CD14-positive monocyte (primary cell): ENCODE measurements at regions not wholly inside any gene's neighbourhood (a gene's known extent, or its start where the extent isn't known, plus 50 kb on each side); places are given as distances from the start of the nearest gene placed in this dataset.

Experiments
- DNase-seq, 3 donors: peaks; one replicate each; pipeline ENCODE4 v3.0.0-alpha.2; 2011 to 2022
- H2AFZ ChIP-seq: 2 replicates; pipeline ENCODE4 v1.6.0; 2012; ENCODE audit warnings: mild to moderate bottlenecking, low read depth, low read length, inconsistent platforms; ENCODE audit not compliant: insufficient read depth, poor library complexity, severe bottlenecking
- H3K27ac ChIP-seq, 2 donors: 1 replicate in 1 of 2; 2 replicates in 1 of 2; pipeline ENCODE4 v1.5.1; 2012 to 2013; ENCODE audit warnings: low read length in 2 of 2, control low read depth in 1 of 2, inconsistent platforms in 1 of 2, low read depth in 1 of 2, mild to moderate bottlenecking in 1 of 2
- H3K27me3 ChIP-seq, 2 donors: one replicate each; pipeline versions ENCODE4 v1.6.0 to v1.6.1; 2011 to 2013; ENCODE audit warnings: low read length in 2 of 2; ENCODE audit not compliant: control insufficient read depth in 2 of 2, insufficient read depth in 2 of 2
- H3K36me3 ChIP-seq, 2 donors: replicated peaks in 1 of 2; 1 replicate in 1 of 2; 2 replicates in 1 of 2; pipeline versions ENCODE4 v1.5.1 to v1.6.1; 2012 to 2013; ENCODE audit warnings: low read length in 2 of 2, control low read depth in 1 of 2, inconsistent platforms in 1 of 2, mild to moderate bottlenecking in 1 of 2; ENCODE audit not compliant: insufficient read depth in 2 of 2, control insufficient read depth in 1 of 2
- H3K4me1 ChIP-seq, 2 donors: 1 replicate in 1 of 2; 2 replicates in 1 of 2; pipeline versions ENCODE4 v1.5.1 to v1.6.1; 2012 to 2013; ENCODE audit warnings: low read length in 2 of 2, control low read depth in 1 of 2, inconsistent platforms in 1 of 2, mild to moderate bottlenecking in 1 of 2, moderate library complexity in 1 of 2; ENCODE audit not compliant: insufficient read depth in 2 of 2, control insufficient read depth in 1 of 2
- H3K4me2 ChIP-seq: replicated peaks from 2 replicates; pipeline ENCODE3; 2012; ENCODE audit warnings: low read length, moderate library complexity, mild to moderate bottlenecking; ENCODE audit not compliant: poor library complexity, severe bottlenecking; ENCODE audit errors: extremely low read depth
- H3K4me3 ChIP-seq, 3 experiments: fragments of 200-600 bp in 1 of 3; sonication (generic) in 1 of 3; replicated peaks in 1 of 3; 1 replicate in 2 of 3; 2 replicates in 1 of 3; pipeline ENCODE4 v1.5.1; 2011 to 2013; ENCODE audit warnings: low read length in 3 of 3, mild to moderate bottlenecking in 3 of 3, control low read depth in 2 of 3, low read depth in 2 of 3, inconsistent platforms in 1 of 3, moderate library complexity in 1 of 3
- H3K79me2 ChIP-seq: 2 replicates; pipeline ENCODE4 v1.6.0; 2012; ENCODE audit warnings: mild to moderate bottlenecking, control low read depth, inconsistent platforms, low read length, moderate library complexity; ENCODE audit not compliant: insufficient read depth
- H3K9ac ChIP-seq: 2 replicates; pipeline ENCODE4 v1.6.0; 2017; ENCODE audit warnings: low read length, mild to moderate bottlenecking; ENCODE audit not compliant: insufficient read depth, poor library complexity, severe bottlenecking
- H3K9me3 ChIP-seq, 2 donors: replicated peaks in 1 of 2; 1 replicate in 1 of 2; 2 replicates in 1 of 2; pipeline versions ENCODE4 v1.5.1 to v1.6.1; 2012 to 2013; ENCODE audit warnings: low read length in 2 of 2, control low read depth in 1 of 2; ENCODE audit not compliant: control insufficient read depth in 1 of 2, insufficient read depth in 1 of 2
- H4K20me1 ChIP-seq: 2 replicates; pipeline ENCODE4 v1.6.0; 2012; ENCODE audit warnings: mild to moderate bottlenecking, low read length, control low read depth, moderate library complexity; ENCODE audit not compliant: insufficient read depth
- H3K27ac Mint-ChIP-seq, 7 donors: one replicate each; pipeline ENCODE4 v1.8.0; 2020; ENCODE audit warnings: mild to moderate bottlenecking in 7 of 7, mixed read lengths in 7 of 7, moderate library complexity in 6 of 7, inconsistent platforms in 2 of 7
- H3K27me3 Mint-ChIP-seq, 3 donors: one replicate each; pipeline ENCODE4 v1.8.0; 2021 to 2022; ENCODE audit warnings: low read depth in 3 of 3, mild to moderate bottlenecking in 3 of 3, mixed read lengths in 3 of 3, moderate library complexity in 3 of 3, inconsistent platforms in 1 of 3
- H3K36me3 Mint-ChIP-seq, 2 donors: one replicate each; pipeline ENCODE4 v1.8.0; 2020; ENCODE audit warnings: mixed read lengths in 2 of 2, inconsistent platforms in 1 of 2, mild to moderate bottlenecking in 1 of 2
- H3K4me1 Mint-ChIP-seq: one replicate; pipeline ENCODE4 v1.8.0; 2020; ENCODE audit warnings: mild to moderate bottlenecking, mixed read lengths
- H3K4me3 Mint-ChIP-seq, 2 donors: one replicate each; pipeline ENCODE4 v1.8.0; 2020; ENCODE audit warnings: mild to moderate bottlenecking in 2 of 2, mixed read lengths in 2 of 2, moderate library complexity in 1 of 2
- H3K9me3 Mint-ChIP-seq, 7 donors: one replicate each; pipeline ENCODE4 v1.8.0; 2020 to 2022; ENCODE audit warnings: mixed read lengths in 7 of 7, mild to moderate bottlenecking in 6 of 7, moderate library complexity in 6 of 7, inconsistent platforms in 2 of 7
- WGBS: methylation state at CpG from one replicate; pipeline ENCODE4 v1.1.5; 2013; ENCODE audit warnings: missing lambda C conversion rate; ENCODE audit not compliant: insufficient coverage; 5-methylcytosine and 5-hydroxymethylcytosine counted together
- intact Hi-C, 2 donors: fragments of 100-400 bp; cut with micrococcal nuclease; formaldehyde crosslinking; loops; one replicate each; pipeline versions ENCODE4 v1.15.0 to v1.15.1; 2023
- TF ChIP-seq, protein P1 (sequence below): fragments of 200-600 bp; IDR thresholded peaks from one replicate; pipeline ENCODE4 v1.8.0; 2022; ENCODE audit warnings: antibody characterized with exemption, mild to moderate bottlenecking

DNA sequence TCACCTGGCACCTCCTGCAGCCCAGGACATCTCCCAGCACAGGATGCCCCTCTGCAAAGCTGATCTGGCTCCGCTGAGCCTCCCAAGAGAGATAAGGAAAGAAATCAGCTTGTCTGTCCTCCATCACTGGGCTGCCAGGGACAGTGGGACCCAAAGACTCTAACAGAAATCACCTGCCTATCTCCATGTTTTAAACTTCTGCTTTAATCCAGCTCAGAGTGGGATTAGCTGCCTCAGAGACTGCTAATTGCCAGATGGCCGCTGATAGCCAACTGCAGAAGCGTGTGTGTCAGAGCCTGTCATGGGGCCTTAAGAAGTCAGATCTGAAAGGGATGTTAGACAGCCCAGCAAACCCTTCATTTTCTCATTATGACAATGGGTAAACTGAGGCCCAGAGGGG is 389.4 kb upstream of the KLHL29 start:
- H3K79me2 ChIP-seq, result no peaks in the 10 kb centered on the region
- TF ChIP-seq, protein P1, sequence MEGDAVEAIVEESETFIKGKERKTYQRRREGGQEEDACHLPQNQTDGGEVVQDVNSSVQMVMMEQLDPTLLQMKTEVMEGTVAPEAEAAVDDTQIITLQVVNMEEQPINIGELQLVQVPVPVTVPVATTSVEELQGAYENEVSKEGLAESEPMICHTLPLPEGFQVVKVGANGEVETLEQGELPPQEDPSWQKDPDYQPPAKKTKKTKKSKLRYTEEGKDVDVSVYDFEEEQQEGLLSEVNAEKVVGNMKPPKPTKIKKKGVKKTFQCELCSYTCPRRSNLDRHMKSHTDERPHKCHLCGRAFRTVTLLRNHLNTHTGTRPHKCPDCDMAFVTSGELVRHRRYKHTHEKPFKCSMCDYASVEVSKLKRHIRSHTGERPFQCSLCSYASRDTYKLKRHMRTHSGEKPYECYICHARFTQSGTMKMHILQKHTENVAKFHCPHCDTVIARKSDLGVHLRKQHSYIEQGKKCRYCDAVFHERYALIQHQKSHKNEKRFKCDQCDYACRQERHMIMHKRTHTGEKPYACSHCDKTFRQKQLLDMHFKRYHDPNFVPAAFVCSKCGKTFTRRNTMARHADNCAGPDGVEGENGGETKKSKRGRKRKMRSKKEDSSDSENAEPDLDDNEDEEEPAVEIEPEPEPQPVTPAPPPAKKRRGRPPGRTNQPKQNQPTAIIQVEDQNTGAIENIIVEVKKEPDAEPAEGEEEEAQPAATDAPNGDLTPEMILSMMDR, result no peak
- WGBS, result 85% methylated on average over 2 of the region's 3 CpGs
- no peaks in the 10 kb centered on the region for H3K4me1 Mint-ChIP-seq
- H3K9me3 Mint-ChIP-seq, result peaks cover 0 to 8% (median 1%) of the 10 kb centered on the region in 7 donors
- no peaks in the 10 kb centered on the region for H3K36me3 Mint-ChIP-seq
- H4K20me1 ChIP-seq, result no peaks in the 10 kb centered on the region
- no peak overlapping the region for H3K9ac ChIP-seq
- H3K4me3 Mint-ChIP-seq, result no peak overlapping the region
- H3K4me1 ChIP-seq, result no peaks in the 10 kb centered on the region
- no peak overlapping the region for H2AFZ ChIP-seq
- no peaks in the 10 kb centered on the region for H3K9me3 ChIP-seq
- no peaks in the 10 kb centered on the region for H3K36me3 ChIP-seq
- H3K4me2 ChIP-seq, result no peak overlapping the region
- no peak overlapping the region for H3K4me3 ChIP-seq
- intact Hi-C loops, result no loop called here
- H3K27ac Mint-ChIP-seq, result no peak overlapping the region
- no peaks in the 10 kb centered on the region for H3K27me3 ChIP-seq
- no peak overlapping the region for H3K27ac ChIP-seq
- no peak for DNase-seq
- H3K27me3 Mint-ChIP-seq, result no peaks in the 10 kb centered on the region

DNA sequence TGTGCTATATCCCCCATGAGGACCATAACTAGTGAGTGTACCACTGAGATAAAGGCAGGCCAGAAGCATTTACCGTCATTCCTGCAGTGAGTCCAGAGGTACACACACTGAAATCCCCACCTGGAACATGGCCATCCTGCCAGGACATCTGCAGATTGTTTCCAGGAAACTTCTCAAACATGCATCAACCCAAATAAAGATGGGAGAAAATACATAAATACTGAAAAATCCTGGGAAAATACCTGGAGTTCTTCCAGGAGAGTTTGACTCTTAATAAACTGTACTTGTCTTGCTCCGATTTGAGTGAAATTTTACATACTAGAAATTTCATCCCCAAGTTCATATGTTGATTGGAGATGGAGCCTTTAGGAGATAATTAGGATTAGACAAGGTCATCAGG is 388.1 kb upstream of the KLHL29 start:
- intact Hi-C loops, result no loop called here
- no peak overlapping the region for H3K27ac Mint-ChIP-seq
- H3K4me3 Mint-ChIP-seq, result no peak overlapping the region
- no peak overlapping the region for H3K4me2 ChIP-seq
- no peak overlapping the region for H2AFZ ChIP-seq
- no CpG with 5 or more reads among the region's 2 CpGs for WGBS
- no peaks in the 10 kb centered on the region for H3K36me3 Mint-ChIP-seq
- no peaks in the 10 kb centered on the region for H3K36me3 ChIP-seq
- DNase-seq, result no peak
- H3K4me1 Mint-ChIP-seq, result no peaks in the 10 kb centered on the region
- H3K27ac ChIP-seq, result no peak overlapping the region
- peaks cover 0 to 4% of the 10 kb centered on the region in 2 donors for H3K9me3 ChIP-seq
- H3K27me3 ChIP-seq, result no peaks in the 10 kb centered on the region
- H3K4me3 ChIP-seq, result no peak overlapping the region
- no peaks in the 10 kb centered on the region for H3K4me1 ChIP-seq
- no peaks in the 10 kb centered on the region for H3K79me2 ChIP-seq
- H4K20me1 ChIP-seq, result no peaks in the 10 kb centered on the region
- no peaks in the 10 kb centered on the region for H3K27me3 Mint-ChIP-seq
- H3K9me3 Mint-ChIP-seq, result peaks cover 0 to 12% (median 4%) of the 10 kb centered on the region in 7 donors
- no peak overlapping the region for H3K9ac ChIP-seq
- TF ChIP-seq, protein P1, result no peak
